GM12878 (cell line): ENCODE measurements at regions not wholly inside any gene's neighbourhood (a gene's known extent, or its start where the extent isn't known, plus 50 kb on each side); places are given as distances from the start of the nearest gene placed in this dataset.

Experiments
- ATAC-seq: fragments of 200-7000 bp; cut with Tn5 transposase; 3 replicates; pipeline ENCODE4 v1.9.1; 2020; ENCODE audit warnings: mild to moderate bottlenecking, moderate library complexity
- BruUV-seq: library from RNA; stranded (reverse); fragments of 400-500 nt; replicated peaks from 2 replicates; lab custom pipeline; 2021; lab: Mats Ljungman, UMichigan
- CTCF ChIA-PET: fragments of 300-600 bp; sonication (Branson Sonifier 250); formaldehyde crosslinking; extraction: SDS; loops from one replicate; lab custom pipeline; 2021; ENCODE audit warnings: inconsistent platforms; lab: Yijun Ruan, JAX
- POLR2A ChIA-PET: fragments of 350-600 bp; formaldehyde crosslinking; extraction: SDS; loops from one replicate; lab custom pipeline; 2021; ENCODE audit warnings: inconsistent platforms; lab: Charles Lee
- RAD21 ChIA-PET: fragments of 300-600 bp; sonication (Branson Sonifier 250); formaldehyde crosslinking; loops from one replicate; lab custom pipeline; 2023; ENCODE audit warnings: antibody characterized with exemption; ENCODE audit not compliant: unreplicated experiment; lab: Charles Lee
- SMC1A ChIA-PET: fragments of 300-600 bp; sonication (Branson Sonifier 250); formaldehyde crosslinking; loops from one replicate; lab custom pipeline; 2023; ENCODE audit not compliant: unreplicated experiment, uncharacterized antibody; lab: Charles Lee
- DNase-seq: peaks from one replicate; pipeline ENCODE4 v3.0.0-alpha.2; 2011; ENCODE audit warnings: low read depth, low spot score
- FAIRE-seq: peaks from 3 replicates; lab custom pipeline; 2011; peaks lifted over from hg19 to GRCh38; lab: Jason Lieb, UNC
- H2AFZ ChIP-seq: 2 replicates; pipeline ENCODE4 v1.6.0; 2011; ENCODE audit warnings: low read depth, low read length, control low read depth; ENCODE audit not compliant: control insufficient read depth
- H3K27ac ChIP-seq: 2 replicates; pipeline ENCODE4 v1.5.1; 2011; ENCODE audit warnings: control low read depth; ENCODE audit not compliant: control insufficient read depth, insufficient read depth
- H3K27me3 ChIP-seq, 2 experiments: replicated peaks in 1 of 2; 2 replicates each; pipeline versions ENCODE4 v1.6.0 to v1.6.1; 2011; ENCODE audit warnings: low read length in 1 of 2; ENCODE audit not compliant: control insufficient read depth in 2 of 2, insufficient read depth in 2 of 2
- H3K36me3 ChIP-seq, 2 experiments: 2 replicates each; pipeline ENCODE4 v1.5.1; 2011; ENCODE audit warnings: low read length in 1 of 2; ENCODE audit not compliant: control insufficient read depth in 2 of 2, insufficient read depth in 2 of 2
- H3K4me1 ChIP-seq: 2 replicates; pipeline ENCODE4 v1.6.1; 2011; ENCODE audit warnings: mild to moderate bottlenecking, low read length, moderate library complexity, mixed read lengths; ENCODE audit not compliant: control insufficient read depth, insufficient read depth
- H3K4me2 ChIP-seq: 2 replicates; pipeline ENCODE4 v1.6.0; 2011; ENCODE audit warnings: control low read depth; ENCODE audit not compliant: control insufficient read depth, insufficient read depth
- H3K4me3 ChIP-seq: fragments of 200-600 bp; sonication (generic); 2 replicates; pipeline ENCODE4 v1.5.1; 2016
- H3K79me2 ChIP-seq: 2 replicates; pipeline ENCODE4 v1.6.0; 2011; ENCODE audit warnings: low read length; ENCODE audit not compliant: control insufficient read depth, insufficient read depth
- H3K9ac ChIP-seq: 2 replicates; pipeline ENCODE4 v1.8.0; 2011; ENCODE audit warnings: low read length, control low read depth, mixed read lengths; ENCODE audit not compliant: control insufficient read depth, insufficient read depth
- H3K9me3 ChIP-seq: replicated peaks from 3 replicates; pipeline ENCODE4 v1.5.1; 2011; ENCODE audit warnings: mild to moderate bottlenecking, low read length; ENCODE audit not compliant: control insufficient read depth, insufficient read depth
- H4K20me1 ChIP-seq: 2 replicates; pipeline ENCODE4 v1.6.0; 2011; ENCODE audit not compliant: control insufficient read depth, insufficient read depth
- CHD2 ChIP-seq: IDR thresholded peaks from 2 replicates; pipeline ENCODE4 v1.6.1; 2011; ENCODE audit warnings: low read depth, low read length, improper control_type of control experiment, borderline replicate concordance
- E2F8 ChIP-seq: fragments of 450-650 bp; IDR thresholded peaks from 2 replicates; pipeline ENCODE4 v1.6.1; 2018; ENCODE audit warnings: mild to moderate bottlenecking, low read depth, moderate library complexity; ENCODE audit not compliant: partially characterized antibody
- ETV6 ChIP-seq, 2 experiments: fragments of 450-650 bp in 1 of 2; IDR thresholded peaks in 1 of 2; conservative IDR thresholded peaks in 1 of 2; 2 replicates each; pipeline ENCODE4 v1.6.1; 2014; ENCODE audit warnings: antibody characterized with exemption in 1 of 2, borderline replicate concordance in 1 of 2, low read depth in 1 of 2, mild to moderate bottlenecking in 1 of 2, moderate library complexity in 1 of 2
- IRF3 ChIP-seq: fragments of 450-650 bp; IDR thresholded peaks from 2 replicates; pipeline ENCODE4 v1.6.1; 2014; ENCODE audit warnings: mild to moderate bottlenecking
- RFX5 ChIP-seq: IDR thresholded peaks from 2 replicates; pipeline ENCODE4 v1.6.1; 2011; ENCODE audit warnings: low read depth, low read length, improper control_type of control experiment
- SMAD5 ChIP-seq: IDR thresholded peaks from 2 replicates; pipeline ENCODE4 v1.6.1; 2016; ENCODE audit warnings: antibody characterized with exemption, low read depth
- SPI1 ChIP-seq: IDR thresholded peaks from 2 replicates; pipeline ENCODE4 v1.6.1; 2011; ENCODE audit warnings: low read depth, mild to moderate bottlenecking, low read length, moderate library complexity, borderline replicate concordance; ENCODE audit not compliant: insufficient read depth
- STAT3 ChIP-seq: IDR thresholded peaks from 2 replicates; pipeline ENCODE4 v1.6.1; 2011; ENCODE audit warnings: low read depth, low read length, improper control_type of control experiment
- ZNF217 ChIP-seq: fragments of 450-650 bp; IDR thresholded peaks from 2 replicates; pipeline ENCODE4 v1.6.1; 2017; ENCODE audit warnings: antibody characterized with exemption, mild to moderate bottlenecking
- WGBS: methylation state at CpG from one replicate; pipeline ENCODE4 v1.1.6; 2016; ENCODE audit warnings: low lambda C conversion rate; ENCODE audit not compliant: insufficient replicate concordance, insufficient coverage; ENCODE audit errors: missing lambda C conversion rate; 5-methylcytosine and 5-hydroxymethylcytosine counted together
- in situ Hi-C: fragments of 300-500 bp; cut with MboI; formaldehyde crosslinking; loops from 9 replicates; pipeline ENCODE4 v1.14.3; 2018; ENCODE audit warnings: mixed read lengths
- intact Hi-C: fragments of 100-400 bp; cut with micrococcal nuclease; formaldehyde crosslinking; loops from one replicate; pipeline ENCODE4 v1.14.2; 2022; ENCODE audit not compliant: unreplicated experiment
- TF ChIP-seq, protein P1 (sequence below): fragments of 450-650 bp; IDR thresholded peaks from 2 replicates; pipeline ENCODE4 v1.6.1; 2017; ENCODE audit warnings: mild to moderate bottlenecking, moderate library complexity

- no peak for DNase-seq
- FAIRE-seq, result no peak
- TF ChIP-seq STAT3 (no peak), SPI1 (no peak), IRF3 (no peak), ZNF217 (no peak), CHD2 (no peak), RFX5 (no peak), ETV6 (conservative IDR thresholded peaks at IDR 0.05 in 1 of 2, IDR thresholded peaks at IDR 0.05 in 1 of 2; ENCODE audit: borderline replicate concordance in 1 of 2, low read depth in 1 of 2) (no peak), E2F8 (no peak), SMAD5 (no peak)
- TF ChIP-seq, protein P1, sequence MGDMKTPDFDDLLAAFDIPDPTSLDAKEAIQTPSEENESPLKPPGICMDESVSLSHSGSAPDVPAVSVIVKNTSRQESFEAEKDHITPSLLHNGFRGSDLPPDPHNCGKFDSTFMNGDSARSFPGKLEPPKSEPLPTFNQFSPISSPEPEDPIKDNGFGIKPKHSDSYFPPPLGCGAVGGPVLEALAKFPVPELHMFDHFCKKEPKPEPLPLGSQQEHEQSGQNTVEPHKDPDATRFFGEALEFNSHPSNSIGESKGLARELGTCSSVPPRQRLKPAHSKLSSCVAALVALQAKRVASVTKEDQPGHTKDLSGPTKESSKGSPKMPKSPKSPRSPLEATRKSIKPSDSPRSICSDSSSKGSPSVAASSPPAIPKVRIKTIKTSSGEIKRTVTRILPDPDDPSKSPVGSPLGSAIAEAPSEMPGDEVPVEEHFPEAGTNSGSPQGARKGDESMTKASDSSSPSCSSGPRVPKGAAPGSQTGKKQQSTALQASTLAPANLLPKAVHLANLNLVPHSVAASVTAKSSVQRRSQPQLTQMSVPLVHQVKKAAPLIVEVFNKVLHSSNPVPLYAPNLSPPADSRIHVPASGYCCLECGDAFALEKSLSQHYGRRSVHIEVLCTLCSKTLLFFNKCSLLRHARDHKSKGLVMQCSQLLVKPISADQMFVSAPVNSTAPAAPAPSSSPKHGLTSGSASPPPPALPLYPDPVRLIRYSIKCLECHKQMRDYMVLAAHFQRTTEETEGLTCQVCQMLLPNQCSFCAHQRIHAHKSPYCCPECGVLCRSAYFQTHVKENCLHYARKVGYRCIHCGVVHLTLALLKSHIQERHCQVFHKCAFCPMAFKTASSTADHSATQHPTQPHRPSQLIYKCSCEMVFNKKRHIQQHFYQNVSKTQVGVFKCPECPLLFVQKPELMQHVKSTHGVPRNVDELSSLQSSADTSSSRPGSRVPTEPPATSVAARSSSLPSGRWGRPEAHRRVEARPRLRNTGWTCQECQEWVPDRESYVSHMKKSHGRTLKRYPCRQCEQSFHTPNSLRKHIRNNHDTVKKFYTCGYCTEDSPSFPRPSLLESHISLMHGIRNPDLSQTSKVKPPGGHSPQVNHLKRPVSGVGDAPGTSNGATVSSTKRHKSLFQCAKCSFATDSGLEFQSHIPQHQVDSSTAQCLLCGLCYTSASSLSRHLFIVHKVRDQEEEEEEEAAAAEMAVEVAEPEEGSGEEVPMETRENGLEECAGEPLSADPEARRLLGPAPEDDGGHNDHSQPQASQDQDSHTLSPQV, result no peak
- TF ChIP-seq, all 136 proteins: peak for 0
- Histone ChIP-seq H3K4me1 (no peaks in the 10 kb centered on the region), H3K27me3 (no peaks in the 10 kb centered on the region), H3K4me3 (no peak overlapping the region), H3K4me2 (no peak overlapping the region), H3K36me3 (no peaks in the 10 kb centered on the region), H4K20me1 (no peaks in the 10 kb centered on the region), H3K9me3 (no peaks in the 10 kb centered on the region), H3K79me2 (no peaks in the 10 kb centered on the region), H2AFZ (no peak overlapping the region), H3K9ac (no peak overlapping the region), H3K27ac (no peak overlapping the region)
- 73% methylated on average over 1 of the region's 1 CpG for WGBS
- ChIA-PET POLR2A (no interaction called here), CTCF (no interaction called here), SMC1A (no interaction called here), RAD21 (no interaction called here)
- peak; percentile 50 for ATAC-seq
- no TSS peak for BruUV-seq
- intact Hi-C loops, result no loop called here
- in situ Hi-C loops, result no loop called here
Observed at GRCh38 chr4:128475597-128475996, 188.0 kb upstream of the PGRMC2 start.
